ENCODE measurements at regions not wholly inside any gene's neighbourhood (a gene's known extent, or its start where the extent isn't known, plus 50 kb on each side); places are given as distances from the start of the nearest gene placed in this dataset.

DNA sequence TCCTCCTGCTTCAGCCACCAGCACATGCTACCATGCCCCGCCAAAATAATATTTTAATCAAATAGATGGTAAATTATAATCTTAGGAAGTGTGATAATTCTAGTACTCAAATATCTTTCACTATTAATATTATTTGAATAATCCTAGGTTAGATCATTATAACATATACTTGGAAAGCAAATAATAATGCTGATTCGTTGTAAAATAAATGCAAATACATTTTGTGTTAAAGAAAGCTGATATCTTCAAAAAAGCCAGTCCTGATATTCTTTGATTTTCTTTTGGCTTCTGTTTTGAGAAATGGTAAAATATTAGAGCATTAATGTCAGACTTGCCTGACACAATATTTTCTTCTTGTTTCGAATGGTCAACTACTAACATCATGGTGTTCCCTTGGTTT lies 116.3 kb upstream of the ADAMTS5 start:
- no peak for DNase-seq
- Histone ChIP-seq H3K36me3 (replicated peaks in 1 of 2; ENCODE audit: insufficient read depth in 1 of 2, low read depth in 2 of 2) (no peaks in the 10 kb centered on the region), H3K27me3 (no peaks in the 10 kb centered on the region), H3K4me1 (no peaks in the 10 kb centered on the region), H3K9me3 (no peaks in the 10 kb centered on the region), H3K27ac (no peak overlapping the region), H3K4me3 (no peak overlapping the region)
- no peak for TF ChIP-seq CTCF (IDR thresholded peaks at IDR 0.05)
- intact Hi-C loops (cut with DNase I): no loop called here
- ATAC-seq: no peak
- 75 to 80% methylated on average over 3 of the region's 3 CpGs for WGBS, 2 donors

GRCh38 chr21:27082431-27083010 lies 115.6 kb upstream of the ADAMTS5 start:
- H3K4me3 ChIP-seq: no peak overlapping the region
- no peak overlapping the region for H3K27ac ChIP-seq
- intact Hi-C loops (cut with DNase I): no loop called here
- no peaks in the 10 kb centered on the region for H3K36me3 ChIP-seq (replicated peaks in 1 of 2; ENCODE audit: insufficient read depth in 1 of 2, low read depth in 2 of 2)
- TF ChIP-seq POLR2A (IDR thresholded peaks at IDR 0.05) (no peak), CTCF (IDR thresholded peaks at IDR 0.05) (no peak)
- 78 to 87% methylated on average over 4 of the region's 4 CpGs for WGBS, 2 donors
- ATAC-seq (no peak), DNase-seq (no peak)
- no peaks in the 10 kb centered on the region for H3K4me1 ChIP-seq
- no peaks in the 10 kb centered on the region for H3K27me3 ChIP-seq
- no peaks in the 10 kb centered on the region for H3K9me3 ChIP-seq

DNA sequence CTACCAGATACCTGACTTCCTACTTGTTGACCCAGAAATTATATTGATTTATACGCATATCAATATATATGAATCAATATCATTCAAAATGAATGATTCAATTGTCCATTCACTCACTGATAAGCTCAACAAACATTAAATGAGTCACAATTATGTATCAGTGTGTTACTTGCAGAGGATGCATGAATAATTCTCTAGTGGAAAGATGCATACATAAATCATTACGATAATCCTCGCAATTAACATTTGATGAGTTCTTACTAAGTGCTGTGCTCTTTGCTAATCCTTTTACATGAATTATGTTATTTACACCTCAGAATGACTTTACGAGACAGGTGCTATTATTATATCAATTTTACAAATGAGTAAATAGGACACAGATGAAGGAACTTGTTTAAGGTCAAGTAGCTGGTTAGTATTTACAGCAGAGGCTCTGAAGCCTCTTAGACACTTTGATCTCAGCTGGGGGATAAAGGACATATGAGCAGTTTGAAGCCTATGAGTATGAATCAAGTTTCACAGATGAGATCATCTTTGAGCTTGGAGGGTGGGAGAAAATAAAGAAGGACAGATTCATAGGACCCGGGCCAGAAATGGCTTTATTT lies 112.8 kb upstream of the ADAMTS5 start:
- no peaks in the 10 kb centered on the region for H3K36me3 ChIP-seq (replicated peaks in 1 of 2; ENCODE audit: insufficient read depth in 1 of 2, low read depth in 2 of 2)
- H3K9me3 ChIP-seq: no peaks in the 10 kb centered on the region
- H3K27ac ChIP-seq: no peak overlapping the region
- DNase-seq (no peak), ATAC-seq (no peak)
- no peaks in the 10 kb centered on the region for H3K27me3 ChIP-seq
- TF ChIP-seq POLR2A (IDR thresholded peaks at IDR 0.05) (no peak), CTCF (IDR thresholded peaks at IDR 0.05) (no peak)
- 75 to 80% methylated on average over 5 of the region's 5 CpGs for WGBS, 2 donors
- no peak overlapping the region for H3K4me3 ChIP-seq
- intact Hi-C loops (cut with DNase I): no loop called here
- H3K4me1 ChIP-seq: no peaks in the 10 kb centered on the region

DNA sequence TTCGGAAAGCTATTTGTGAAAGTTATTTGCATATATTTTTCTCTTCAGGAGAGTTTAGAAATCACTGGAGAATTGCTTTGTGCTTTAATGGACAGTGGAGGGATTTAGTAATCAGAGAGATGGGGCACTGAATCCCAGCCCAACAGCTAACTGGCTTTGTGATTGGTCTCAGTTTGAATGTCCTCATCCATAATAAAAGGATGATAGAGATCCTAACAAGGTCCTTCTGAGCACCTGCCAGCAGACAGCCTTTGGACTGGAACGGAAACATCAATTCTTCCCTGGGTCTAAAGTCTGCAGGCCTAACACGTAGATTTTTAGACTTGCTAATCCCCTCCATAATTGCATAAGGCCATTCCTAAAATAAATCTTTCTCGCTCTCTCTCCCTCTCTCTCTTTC lies 112.0 kb upstream of the ADAMTS5 start:
- TF ChIP-seq POLR2A (IDR thresholded peaks at IDR 0.05) (no peak), CTCF (IDR thresholded peaks at IDR 0.05) (no peak)
- intact Hi-C loops (cut with DNase I): no loop called here
- no peak for DNase-seq
- no peaks in the 10 kb centered on the region for H3K9me3 ChIP-seq
- ATAC-seq: no peak
- no peaks in the 10 kb centered on the region for H3K36me3 ChIP-seq (replicated peaks in 1 of 2; ENCODE audit: insufficient read depth in 1 of 2, low read depth in 2 of 2)
- H3K27ac ChIP-seq: no peak overlapping the region
- H3K27me3 ChIP-seq: no peaks in the 10 kb centered on the region
- no peaks in the 10 kb centered on the region for H3K4me1 ChIP-seq
- WGBS, 2 donors: 59 to 87% methylated on average over 4 of the region's 4 CpGs
- H3K4me3 ChIP-seq: no peak overlapping the region

- DNase-seq (no peak), ATAC-seq (no peak)
- no peaks in the 10 kb centered on the region for H3K4me1 ChIP-seq
- no peak overlapping the region for H3K27ac ChIP-seq
- TF ChIP-seq POLR2A (IDR thresholded peaks at IDR 0.05): no peak
- TF ChIP-seq CTCF (IDR thresholded peaks at IDR 0.05): no peak
- 81 to 82% methylated on average over 4 of the region's 4 CpGs for WGBS, 2 donors
- H3K27me3 ChIP-seq: no peaks in the 10 kb centered on the region
- H3K9me3 ChIP-seq: no peaks in the 10 kb centered on the region
- no peaks in the 10 kb centered on the region for H3K36me3 ChIP-seq (replicated peaks in 1 of 2; ENCODE audit: insufficient read depth in 1 of 2, low read depth in 2 of 2)
- intact Hi-C loops (cut with DNase I): no loop called here
- no peak overlapping the region for H3K4me3 ChIP-seq
Observed at GRCh38 chr21:27077501-27077900, 110.6 kb upstream of the ADAMTS5 start.
